Parathyroid adenoma (tissue), 2 donors: ENCODE measurements at regions not wholly inside any gene's neighbourhood (a gene's known extent, or its start where the extent isn't known, plus 50 kb on each side); places are given as distances from the start of the nearest gene placed in this dataset.

ENCODE experiments used
- H2AFZ ChIP-seq: fragments of 300-600 bp; sonication (generic); one replicate; pipeline ENCODE4 v1.7.0; 2017; ENCODE audit warnings: antibody characterized with exemption, mild to moderate bottlenecking
- H3K27ac ChIP-seq: fragments of 300-600 bp; sonication (generic); one replicate; pipeline ENCODE4 v1.7.0; 2017
- H3K27me3 ChIP-seq: fragments of 300-600 bp; sonication (generic); one replicate; pipeline ENCODE4 v1.7.0; 2017; ENCODE audit warnings: low read length; ENCODE audit not compliant: control insufficient read depth, insufficient read depth
- H3K36me3 ChIP-seq: fragments of 300-600 bp; sonication (generic); one replicate; pipeline ENCODE4 v1.7.0; 2017; ENCODE audit warnings: low read length; ENCODE audit not compliant: control insufficient read depth, insufficient read depth
- H3K4me1 ChIP-seq: fragments of 300-600 bp; sonication (generic); one replicate; pipeline ENCODE4 v1.7.0; 2017; ENCODE audit warnings: control low read depth
- H3K4me2 ChIP-seq: fragments of 300-600 bp; sonication (generic); one replicate; pipeline ENCODE4 v1.7.0; 2017; ENCODE audit warnings: low read length
- H3K4me3 ChIP-seq: fragments of 300-600 bp; sonication (generic); one replicate; pipeline ENCODE4 v1.7.0; 2017; ENCODE audit warnings: low read depth, low read length
- H3K79me2 ChIP-seq: fragments of 300-600 bp; sonication (generic); one replicate; pipeline ENCODE4 v1.7.0; 2017; ENCODE audit warnings: control low read depth
- H3K9ac ChIP-seq: fragments of 300-600 bp; sonication (generic); one replicate; pipeline ENCODE4 v1.7.0; 2017; ENCODE audit warnings: mild to moderate bottlenecking
- H3K9me3 ChIP-seq: fragments of 300-600 bp; sonication (generic); one replicate; pipeline ENCODE4 v1.7.0; 2017; ENCODE audit warnings: low read length; ENCODE audit not compliant: control insufficient read depth
- TF ChIP-seq, protein P1 (sequence below): fragments of 300-600 bp; sonication (generic); IDR thresholded peaks from one replicate; pipeline ENCODE4 v1.7.0; 2017; ENCODE audit warnings: antibody characterized with exemption, mild to moderate bottlenecking
- donor health status: primary hyperparathyroidism.

DNA sequence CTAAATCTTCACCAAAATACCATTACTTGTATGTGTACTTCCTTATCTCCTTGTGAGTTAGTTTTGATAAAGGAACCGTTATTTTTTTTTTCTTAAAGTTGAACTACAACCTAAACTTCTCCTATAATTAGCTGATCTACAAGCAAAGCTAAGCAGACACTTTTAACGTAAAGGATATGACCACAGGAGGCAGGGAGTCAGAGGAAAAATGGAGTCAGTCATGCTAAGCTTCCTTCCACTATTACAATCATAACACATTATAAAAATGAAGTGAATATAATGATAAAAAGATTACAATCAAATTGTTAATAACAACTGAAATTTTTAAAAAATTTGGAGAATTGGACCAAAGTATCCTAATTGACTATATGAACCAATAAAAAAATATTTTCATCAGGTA lies 892.6 kb downstream of the KCNT2 start:
- TF ChIP-seq, protein P1, sequence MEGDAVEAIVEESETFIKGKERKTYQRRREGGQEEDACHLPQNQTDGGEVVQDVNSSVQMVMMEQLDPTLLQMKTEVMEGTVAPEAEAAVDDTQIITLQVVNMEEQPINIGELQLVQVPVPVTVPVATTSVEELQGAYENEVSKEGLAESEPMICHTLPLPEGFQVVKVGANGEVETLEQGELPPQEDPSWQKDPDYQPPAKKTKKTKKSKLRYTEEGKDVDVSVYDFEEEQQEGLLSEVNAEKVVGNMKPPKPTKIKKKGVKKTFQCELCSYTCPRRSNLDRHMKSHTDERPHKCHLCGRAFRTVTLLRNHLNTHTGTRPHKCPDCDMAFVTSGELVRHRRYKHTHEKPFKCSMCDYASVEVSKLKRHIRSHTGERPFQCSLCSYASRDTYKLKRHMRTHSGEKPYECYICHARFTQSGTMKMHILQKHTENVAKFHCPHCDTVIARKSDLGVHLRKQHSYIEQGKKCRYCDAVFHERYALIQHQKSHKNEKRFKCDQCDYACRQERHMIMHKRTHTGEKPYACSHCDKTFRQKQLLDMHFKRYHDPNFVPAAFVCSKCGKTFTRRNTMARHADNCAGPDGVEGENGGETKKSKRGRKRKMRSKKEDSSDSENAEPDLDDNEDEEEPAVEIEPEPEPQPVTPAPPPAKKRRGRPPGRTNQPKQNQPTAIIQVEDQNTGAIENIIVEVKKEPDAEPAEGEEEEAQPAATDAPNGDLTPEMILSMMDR = no peak
- H3K9ac ChIP-seq = no peak overlapping the region

DNA sequence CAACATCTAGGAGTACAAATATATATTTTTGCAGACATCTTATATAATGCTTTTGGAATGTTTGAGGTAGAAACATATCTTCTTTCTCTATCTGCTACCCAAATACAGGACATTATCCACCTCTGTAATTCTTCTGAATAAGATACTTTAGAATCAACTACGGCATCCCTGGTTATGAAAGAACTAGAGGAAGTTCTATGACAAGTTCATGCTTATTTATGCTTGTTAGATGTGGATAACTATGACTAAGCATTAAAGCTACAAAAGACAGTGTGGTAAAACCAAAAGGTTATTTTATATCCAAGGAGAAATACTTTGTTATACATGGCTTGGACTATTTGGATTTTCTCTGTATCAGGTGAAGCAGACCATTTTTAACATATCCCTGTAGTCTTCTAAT lies 894.0 kb downstream of the KCNT2 start:
- Histone ChIP-seq H3K9ac (no peak overlapping the region), H3K79me2 (no peaks in the 10 kb centered on the region), H3K4me2 (no peak overlapping the region), H3K4me1 (no peaks in the 10 kb centered on the region), H3K36me3 (no peaks in the 10 kb centered on the region), H3K4me3 (no peak overlapping the region), H3K27ac (no peak overlapping the region), H2AFZ (no peak overlapping the region), H3K9me3 (no peaks in the 10 kb centered on the region), H3K27me3 (no peaks in the 10 kb centered on the region)
- TF ChIP-seq, protein P1 = no peak

More for the DNA sequence above, 892.6 kb downstream of the KCNT2 start:
- Histone ChIP-seq H3K79me2 (no peaks in the 10 kb centered on the region), H3K9me3 (no peaks in the 10 kb centered on the region), H3K27ac (no peak overlapping the region), H3K4me2 (no peak overlapping the region), H3K36me3 (no peaks in the 10 kb centered on the region), H3K4me1 (no peaks in the 10 kb centered on the region), H2AFZ (no peak overlapping the region), H3K27me3 (no peaks in the 10 kb centered on the region), H3K4me3 (no peak overlapping the region)

DNA sequence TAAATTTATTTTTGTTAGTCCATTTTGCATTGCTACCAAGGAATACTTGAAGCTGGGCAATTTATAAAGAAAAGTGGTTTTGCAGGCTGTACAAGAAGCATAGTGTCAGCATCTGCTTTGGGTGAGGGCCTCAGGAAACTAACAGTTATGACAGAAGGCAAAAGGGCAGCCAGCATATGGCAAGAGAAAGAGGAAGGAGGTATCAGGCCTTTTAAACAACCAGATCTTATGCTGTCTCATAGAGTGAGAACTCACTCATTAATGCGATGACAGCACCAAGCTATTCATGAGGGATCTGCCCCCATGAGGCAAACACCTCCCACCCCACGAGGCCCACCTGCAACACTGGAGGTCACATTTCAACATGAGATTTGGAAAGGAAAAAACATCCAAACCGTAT lies 898.4 kb downstream of the KCNT2 start:
- Histone ChIP-seq H3K36me3 (no peaks in the 10 kb centered on the region), H3K27me3 (no peaks in the 10 kb centered on the region), H3K9me3 (no peaks in the 10 kb centered on the region), H3K79me2 (no peaks in the 10 kb centered on the region), H3K27ac (no peak overlapping the region), H3K9ac (no peak overlapping the region), H3K4me1 (no peaks in the 10 kb centered on the region), H2AFZ (no peak overlapping the region), H3K4me3 (no peak overlapping the region), H3K4me2 (no peak overlapping the region)
- TF ChIP-seq, protein P1 = no peak

DNA sequence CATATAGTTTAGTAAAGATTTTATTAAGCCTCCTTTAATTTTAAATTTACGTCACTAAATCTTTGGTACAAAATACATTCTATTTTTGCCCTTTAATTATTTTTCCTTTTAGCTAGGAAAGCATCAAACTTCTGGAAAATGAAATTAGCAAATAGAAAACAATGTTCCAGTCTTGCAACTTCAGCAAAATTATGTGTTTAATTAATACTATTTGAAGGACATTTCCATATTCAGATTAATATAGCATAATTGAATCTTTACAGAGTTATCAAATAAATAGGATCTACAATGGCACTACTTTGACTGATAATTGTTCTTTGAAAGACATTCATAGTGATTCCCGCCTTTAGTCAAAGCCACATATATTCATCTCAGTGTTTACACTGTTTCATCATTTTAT lies 904.2 kb downstream of the KCNT2 start:
- no peak overlapping the region for H3K9ac ChIP-seq
- no peak overlapping the region for H3K4me3 ChIP-seq
- no peaks in the 10 kb centered on the region for H3K4me1 ChIP-seq
- no peaks in the 10 kb centered on the region for H3K79me2 ChIP-seq
- no peaks in the 10 kb centered on the region for H3K9me3 ChIP-seq
- H3K27ac ChIP-seq = no peak overlapping the region
- no peak overlapping the region for H2AFZ ChIP-seq
- no peak overlapping the region for H3K4me2 ChIP-seq
- H3K27me3 ChIP-seq = no peaks in the 10 kb centered on the region
- no peaks in the 10 kb centered on the region for H3K36me3 ChIP-seq
- TF ChIP-seq, protein P1 = no peak

DNA sequence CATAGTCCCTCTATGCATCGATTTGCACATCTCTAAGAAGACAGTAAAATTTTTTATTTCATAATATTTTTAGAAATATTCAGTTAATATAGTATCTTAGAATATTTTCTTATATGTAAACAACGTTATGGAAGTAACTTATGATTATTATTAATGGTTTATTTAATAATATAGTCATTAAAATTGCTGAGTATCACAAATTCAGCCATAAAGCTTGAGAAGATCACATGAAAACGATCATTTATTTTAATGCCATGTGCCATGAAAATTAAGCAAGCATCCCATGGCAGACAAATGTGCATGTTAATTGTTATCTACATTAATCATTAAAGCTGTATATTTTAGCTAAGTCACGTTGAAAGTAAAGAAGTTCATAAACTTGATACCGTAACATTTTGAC lies 907.1 kb downstream of the KCNT2 start:
- Histone ChIP-seq H3K9me3 (no peaks in the 10 kb centered on the region), H3K27me3 (no peaks in the 10 kb centered on the region), H3K27ac (no peak overlapping the region), H2AFZ (no peak overlapping the region), H3K9ac (no peak overlapping the region), H3K4me2 (no peak overlapping the region), H3K4me1 (no peaks in the 10 kb centered on the region), H3K36me3 (no peaks in the 10 kb centered on the region), H3K4me3 (no peak overlapping the region), H3K79me2 (no peaks in the 10 kb centered on the region)
- TF ChIP-seq, protein P1 = no peak
